ENCODE measurements at regions not wholly inside any gene's neighbourhood (a gene's known extent, or its start where the extent isn't known, plus 50 kb on each side); places are given as distances from the start of the nearest gene placed in this dataset.

GRCh38 chr6:115740907-115741306 lies 319.8 kb downstream of the FRK start:
- Mint-ChIP-seq H3K4me3 (no peak overlapping the region), H3K27ac (no peak overlapping the region), H3K4me1 (no peaks in the 10 kb centered on the region), H3K27me3 (ENCODE audit: low read depth in 3 of 3) (no peaks in the 10 kb centered on the region), H3K9me3 (peaks cover 2 to 13% (median 6%) of the 10 kb centered on the region in 7 donors), H3K36me3 (no peaks in the 10 kb centered on the region)
- Histone ChIP-seq H3K36me3 (replicated peaks in 1 of 2; ENCODE audit: control insufficient read depth in 1 of 2, insufficient read depth in 2 of 2, low read length in 2 of 2) (no peaks in the 10 kb centered on the region), H3K4me1 (ENCODE audit: control insufficient read depth in 1 of 2, insufficient read depth in 2 of 2, low read length in 2 of 2) (no peaks in the 10 kb centered on the region), H3K79me2 (ENCODE audit: insufficient read depth, low read length) (no peaks in the 10 kb centered on the region), H4K20me1 (ENCODE audit: insufficient read depth, low read length) (no peaks in the 10 kb centered on the region), H3K9ac (ENCODE audit: insufficient read depth, low read length, poor library complexity, severe bottlenecking) (no peak overlapping the region), H2AFZ (ENCODE audit: insufficient read depth, low read depth, low read length, poor library complexity, severe bottlenecking) (no peak overlapping the region), H3K9me3 (replicated peaks in 1 of 2; ENCODE audit: control insufficient read depth in 1 of 2, insufficient read depth in 1 of 2, low read length in 2 of 2) (peaks cover 7 to 9% of the 10 kb centered on the region in 2 donors), H3K4me3 (replicated peaks in 1 of 3; ENCODE audit: low read depth in 2 of 3, low read length in 3 of 3) (no peak overlapping the region), H3K27ac (ENCODE audit: low read depth in 1 of 2, low read length in 2 of 2) (no peak overlapping the region), H3K27me3 (ENCODE audit: control insufficient read depth in 2 of 2, insufficient read depth in 2 of 2, low read length in 2 of 2) (no peaks in the 10 kb centered on the region), H3K4me2 (replicated peaks; ENCODE audit: extremely low read depth, low read length, poor library complexity, severe bottlenecking) (no peak overlapping the region)
- intact Hi-C loops (cut with micrococcal nuclease): no loop called here
- no peak for TF ChIP-seq CTCF (IDR thresholded peaks at IDR 0.05)
- no CpG with 5 or more reads among the region's 1 CpG for WGBS (ENCODE audit: insufficient coverage)
- no peak for DNase-seq

GRCh38 chr6:115735610-115736009 lies 325.1 kb downstream of the FRK start:
- 95% methylated on average over 4 of the region's 5 CpGs for WGBS (ENCODE audit: insufficient coverage)
- H3K9me3 ChIP-seq (replicated peaks in 1 of 2; ENCODE audit: control insufficient read depth in 1 of 2, insufficient read depth in 1 of 2, low read length in 2 of 2): peaks cover 10 to 13% of the 10 kb centered on the region in 2 donors
- Mint-ChIP-seq H3K36me3 (no peaks in the 10 kb centered on the region), H3K4me1 (no peaks in the 10 kb centered on the region), H3K4me3 (no peak overlapping the region), H3K27ac (no peak overlapping the region), H3K9me3 (peaks cover 0 to 8% (median 6%) of the 10 kb centered on the region in 7 donors), H3K27me3 (ENCODE audit: low read depth in 3 of 3) (no peaks in the 10 kb centered on the region)
- no peak overlapping the region for H3K9ac ChIP-seq (ENCODE audit: insufficient read depth, low read length, poor library complexity, severe bottlenecking)
- no peak overlapping the region for H3K4me2 ChIP-seq (replicated peaks; ENCODE audit: extremely low read depth, low read length, poor library complexity, severe bottlenecking)
- intact Hi-C loops (cut with micrococcal nuclease): no loop called here
- TF ChIP-seq CTCF (IDR thresholded peaks at IDR 0.05): no peak
- no peaks in the 10 kb centered on the region for H3K27me3 ChIP-seq (ENCODE audit: control insufficient read depth in 2 of 2, insufficient read depth in 2 of 2, low read length in 2 of 2)
- H3K27ac ChIP-seq (ENCODE audit: low read depth in 1 of 2, low read length in 2 of 2): no peak overlapping the region
- no peak overlapping the region for H2AFZ ChIP-seq (ENCODE audit: insufficient read depth, low read depth, low read length, poor library complexity, severe bottlenecking)
- H3K4me3 ChIP-seq (replicated peaks in 1 of 3; ENCODE audit: low read depth in 2 of 3, low read length in 3 of 3): no peak overlapping the region
- no peak for DNase-seq
- H3K36me3 ChIP-seq (replicated peaks in 1 of 2; ENCODE audit: control insufficient read depth in 1 of 2, insufficient read depth in 2 of 2, low read length in 2 of 2): no peaks in the 10 kb centered on the region
- H3K4me1 ChIP-seq (ENCODE audit: control insufficient read depth in 1 of 2, insufficient read depth in 2 of 2, low read length in 2 of 2): no peaks in the 10 kb centered on the region
- no peaks in the 10 kb centered on the region for H4K20me1 ChIP-seq (ENCODE audit: insufficient read depth, low read length)
- H3K79me2 ChIP-seq (ENCODE audit: insufficient read depth, low read length): no peaks in the 10 kb centered on the region
